B cell (primary cell): ENCODE measurements at regions not wholly inside any gene's neighbourhood (a gene's known extent, or its start where the extent isn't known, plus 50 kb on each side); places are given as distances from the start of the nearest gene placed in this dataset.

Source experiments
- ATAC-seq: fragments of 200-7000 bp; cut with Tn5 transposase; one replicate; pipeline ENCODE4 v1.10.0; 2021; ENCODE audit warnings: low read depth, mild to moderate bottlenecking, moderate number of reproducible peaks, moderate library complexity
- CTCF ChIA-PET: fragments of 350-600 bp; sonication (Branson Sonifier 250); formaldehyde crosslinking; loops from one replicate; lab custom pipeline; 2021; ENCODE audit warnings: antibody characterized with exemption, inconsistent platforms; lab: Charles Lee
- POLR2A ChIA-PET: fragments of 350-600 bp; sonication (Branson Sonifier 250); formaldehyde crosslinking; loops from one replicate; lab custom pipeline; 2021; ENCODE audit warnings: antibody characterized with exemption; lab: Charles Lee
- DNase-seq: peaks from one replicate; pipeline ENCODE4 v3.0.0; 2013
- H2AFZ ChIP-seq: 2 replicates; pipeline ENCODE4 v1.6.1; 2012; ENCODE audit warnings: mild to moderate bottlenecking, low read depth, low read length; ENCODE audit not compliant: insufficient read depth, poor library complexity, severe bottlenecking
- H3K27ac ChIP-seq, 2 donors: 1 replicate in 1 of 2; 2 replicates in 1 of 2; pipeline ENCODE4 v1.5.1; 2012 to 2013; ENCODE audit warnings: low read length in 2 of 2, mild to moderate bottlenecking in 2 of 2, moderate library complexity in 1 of 2
- H3K27me3 ChIP-seq, 4 experiments: fragments of 200-600 bp in 1 of 4; sonication (generic) in 1 of 4; replicated peaks in 1 of 4; 1 replicate in 2 of 4; 2 replicates in 2 of 4; pipeline versions ENCODE4 v1.6.1 to v1.7.0; 2013 to 2016; ENCODE audit warnings: low read length in 3 of 4, mild to moderate bottlenecking in 2 of 4, mixed read lengths in 1 of 4, moderate library complexity in 1 of 4; ENCODE audit not compliant: insufficient read depth in 4 of 4, control insufficient read depth in 3 of 4; ENCODE audit errors: control extremely low read depth in 1 of 4
- H3K36me3 ChIP-seq, 2 experiments: replicated peaks in 1 of 2; 1 replicate in 1 of 2; 2 replicates in 1 of 2; pipeline versions ENCODE4 v1.6.1 to v1.7.1; 2013; ENCODE audit warnings: low read length in 1 of 2; ENCODE audit not compliant: insufficient read depth in 2 of 2, control insufficient read depth in 1 of 2; ENCODE audit errors: control extremely low read depth in 1 of 2, extremely low read depth in 1 of 2
- H3K4me1 ChIP-seq, 2 donors: fragments of 200-600 bp in 1 of 2; sonication (generic) in 1 of 2; 1 replicate in 1 of 2; 2 replicates in 1 of 2; pipeline versions ENCODE4 v1.5.1 to v1.6.1; 2013 to 2017; ENCODE audit warnings: low read length in 2 of 2; ENCODE audit not compliant: control insufficient read depth in 2 of 2, insufficient read depth in 2 of 2
- H3K4me2 ChIP-seq: replicated peaks from 2 replicates; pipeline ENCODE3; 2012; ENCODE audit warnings: mild to moderate bottlenecking, low read depth, low read length; ENCODE audit not compliant: poor library complexity, severe bottlenecking
- H3K4me3 ChIP-seq, 5 experiments: fragments of 200-600 bp in 1 of 5; sonication (generic) in 1 of 5; 1 replicate in 3 of 5; 2 replicates in 2 of 5; pipeline versions ENCODE4 v1.5.1 to v1.7.0; 2011 to 2016; ENCODE audit warnings: low read length in 4 of 5, mild to moderate bottlenecking in 4 of 5, low read depth in 2 of 5, control low read depth in 1 of 5, moderate library complexity in 1 of 5; ENCODE audit not compliant: insufficient read depth in 1 of 5; ENCODE audit errors: control extremely low read depth in 1 of 5, extremely low read depth in 1 of 5
- H3K79me2 ChIP-seq: fragments of 200-600 bp; sonication (generic); one replicate; pipeline ENCODE4 v1.6.0; 2016; ENCODE audit warnings: low read length; ENCODE audit not compliant: control insufficient read depth, insufficient read depth
- H3K9ac ChIP-seq: fragments of 200-600 bp; sonication (generic); 2 replicates; pipeline ENCODE4 v1.6.1; 2017; ENCODE audit warnings: mild to moderate bottlenecking, low read length, moderate library complexity
- H3K9me3 ChIP-seq, 3 donors: one replicate each; pipeline versions ENCODE4 v1.6.1 to v1.7.1; 2013; ENCODE audit warnings: low read length in 2 of 3; ENCODE audit not compliant: control insufficient read depth in 2 of 3, insufficient read depth in 1 of 3; ENCODE audit errors: control extremely low read depth in 1 of 3
- H4K20me1 ChIP-seq: 2 replicates; pipeline ENCODE4 v1.6.0; 2012; ENCODE audit warnings: mild to moderate bottlenecking, low read length; ENCODE audit not compliant: insufficient read depth, control insufficient read depth, poor library complexity, severe bottlenecking
- H3K27ac Mint-ChIP-seq: one replicate; pipeline ENCODE4 v1.8.0; 2021; ENCODE audit warnings: mixed read lengths
- H3K27me3 Mint-ChIP-seq: one replicate; pipeline ENCODE4 v1.8.0; 2021; ENCODE audit warnings: mixed read lengths
- H3K4me1 Mint-ChIP-seq: one replicate; pipeline ENCODE4 v1.8.0; 2021; ENCODE audit warnings: mixed read lengths
- H3K4me3 Mint-ChIP-seq: one replicate; pipeline ENCODE4 v1.8.0; 2021; ENCODE audit warnings: mixed read lengths
- H3K9me3 Mint-ChIP-seq: one replicate; pipeline ENCODE4 v1.8.0; 2022; ENCODE audit warnings: mixed read lengths; ENCODE audit not compliant: insufficient read depth
- CTCF ChIP-seq: fragments of 200-600 bp; IDR thresholded peaks from one replicate; pipeline ENCODE4 v1.8.0; 2022; ENCODE audit warnings: antibody characterized with exemption, mild to moderate bottlenecking
- EZH2 ChIP-seq: IDR thresholded peaks from 2 replicates; pipeline ENCODE4 v1.6.1; 2012; ENCODE audit warnings: borderline replicate concordance, low read depth, mild to moderate bottlenecking, moderate library complexity, low read length; ENCODE audit not compliant: insufficient read depth, poor library complexity, severe bottlenecking
- WGBS: methylation state at CpG from one replicate; pipeline ENCODE4 v1.1.5; 2013; ENCODE audit warnings: missing lambda C conversion rate; ENCODE audit not compliant: insufficient coverage; 5-methylcytosine and 5-hydroxymethylcytosine counted together
- intact Hi-C: fragments of 100-400 bp; cut with micrococcal nuclease; formaldehyde crosslinking; loops from one replicate; pipeline ENCODE4 v1.10.0; 2022

- no peak overlapping the region for H2AFZ ChIP-seq
- TF ChIP-seq EZH2, result no peak
- no peaks in the 10 kb centered on the region for H4K20me1 ChIP-seq
- H3K27ac Mint-ChIP-seq, result no peak overlapping the region
- no peaks in the 10 kb centered on the region for H3K4me1 Mint-ChIP-seq
- H3K27ac ChIP-seq, result no peak overlapping the region
- CTCF ChIA-PET, result no interaction called here
- H3K36me3 ChIP-seq, result no peaks in the 10 kb centered on the region
- no peak for ATAC-seq
- no peak for DNase-seq
- POLR2A ChIA-PET, result no interaction called here
- no peaks in the 10 kb centered on the region for H3K4me1 ChIP-seq
- no peak overlapping the region for H3K9ac ChIP-seq
- peaks cover 0 to 3% (median 0%) of the 10 kb centered on the region in 4 experiments for H3K27me3 ChIP-seq
- H3K9me3 ChIP-seq, result no peaks in the 10 kb centered on the region
- no peak overlapping the region for H3K4me3 ChIP-seq
- 86% methylated on average over 2 of the region's 2 CpGs for WGBS
- H3K4me3 Mint-ChIP-seq, result no peak overlapping the region
- no peaks in the 10 kb centered on the region for H3K27me3 Mint-ChIP-seq
- H3K4me2 ChIP-seq, result no peak overlapping the region
- H3K79me2 ChIP-seq, result no peaks in the 10 kb centered on the region
- intact Hi-C loops, result no loop called here
- H3K9me3 Mint-ChIP-seq, result no peaks in the 10 kb centered on the region
Observed at GRCh38 chr12:42953021-42953420, 363.5 kb upstream of the PRICKLE1 start.

GRCh38 chr12:42946871-42947381 lies 357.4 kb upstream of the PRICKLE1 start:
- Histone ChIP-seq H3K27me3 (no peaks in the 10 kb centered on the region), H3K4me1 (no peaks in the 10 kb centered on the region), H3K36me3 (no peaks in the 10 kb centered on the region), H3K27ac (no peak overlapping the region), H4K20me1 (no peaks in the 10 kb centered on the region), H3K79me2 (no peaks in the 10 kb centered on the region), H3K9ac (no peak overlapping the region), H3K9me3 (peaks cover 0 to 5% (median 0%) of the 10 kb centered on the region in 3 donors), H3K4me2 (no peak overlapping the region), H2AFZ (no peak overlapping the region), H3K4me3 (no peak overlapping the region)
- H3K27ac Mint-ChIP-seq, result no peak overlapping the region
- DNase-seq (no peak), ATAC-seq (no peak)
- H3K27me3 Mint-ChIP-seq, result no peaks in the 10 kb centered on the region
- no peaks in the 10 kb centered on the region for H3K4me1 Mint-ChIP-seq
- intact Hi-C loops, result no loop called here
- H3K4me3 Mint-ChIP-seq, result no peak overlapping the region
- TF ChIP-seq CTCF, result no peak
- no peak for TF ChIP-seq EZH2
- CTCF ChIA-PET, result no interaction called here
- POLR2A ChIA-PET, result no interaction called here
- WGBS, result 100% methylated on average over 2 of the region's 2 CpGs
- no peaks in the 10 kb centered on the region for H3K9me3 Mint-ChIP-seq
